ENCODE measurements at regions not wholly inside any gene's neighbourhood (a gene's known extent, or its start where the extent isn't known, plus 50 kb on each side); places are given as distances from the start of the nearest gene placed in this dataset.

DNA sequence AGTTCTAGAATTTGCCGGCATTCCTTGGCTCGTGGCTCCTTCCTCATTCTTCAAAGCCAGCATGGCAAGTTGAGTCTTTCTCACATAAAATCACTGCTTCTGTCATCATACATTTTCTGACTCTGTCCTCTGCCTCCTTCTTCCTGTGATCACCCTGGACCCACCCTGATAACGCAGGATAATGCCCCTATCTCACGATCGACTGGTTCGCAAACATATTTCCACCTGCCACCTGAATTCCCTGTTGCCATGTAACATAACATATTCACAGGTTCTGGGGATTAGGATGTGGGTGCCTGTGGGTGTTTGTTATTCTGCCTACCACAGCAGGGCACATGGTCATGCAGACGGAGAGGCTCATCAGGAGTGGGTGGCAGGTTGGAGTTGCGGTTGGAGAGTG lies 177.7 kb downstream of the NHLRC3 start:
- Mint-ChIP-seq H3K4me3 (no peak overlapping the region), H3K27me3 (peaks cover 11% of the 10 kb centered on the region), H3K9me3 (peaks cover 8% of the 10 kb centered on the region), H3K36me3 (ENCODE audit: low read depth) (no peaks in the 10 kb centered on the region), H3K4me1 (no peaks in the 10 kb centered on the region), H3K27ac (no peak overlapping the region)
- ChIA-PET POLR2A (no interaction called here), CTCF (no interaction called here)
- ATAC-seq (ENCODE audit: low read depth) (no peak), DNase-seq (no peak)
- intact Hi-C loops (cut with micrococcal nuclease) = no loop called here
- TF ChIP-seq, protein P1, sequence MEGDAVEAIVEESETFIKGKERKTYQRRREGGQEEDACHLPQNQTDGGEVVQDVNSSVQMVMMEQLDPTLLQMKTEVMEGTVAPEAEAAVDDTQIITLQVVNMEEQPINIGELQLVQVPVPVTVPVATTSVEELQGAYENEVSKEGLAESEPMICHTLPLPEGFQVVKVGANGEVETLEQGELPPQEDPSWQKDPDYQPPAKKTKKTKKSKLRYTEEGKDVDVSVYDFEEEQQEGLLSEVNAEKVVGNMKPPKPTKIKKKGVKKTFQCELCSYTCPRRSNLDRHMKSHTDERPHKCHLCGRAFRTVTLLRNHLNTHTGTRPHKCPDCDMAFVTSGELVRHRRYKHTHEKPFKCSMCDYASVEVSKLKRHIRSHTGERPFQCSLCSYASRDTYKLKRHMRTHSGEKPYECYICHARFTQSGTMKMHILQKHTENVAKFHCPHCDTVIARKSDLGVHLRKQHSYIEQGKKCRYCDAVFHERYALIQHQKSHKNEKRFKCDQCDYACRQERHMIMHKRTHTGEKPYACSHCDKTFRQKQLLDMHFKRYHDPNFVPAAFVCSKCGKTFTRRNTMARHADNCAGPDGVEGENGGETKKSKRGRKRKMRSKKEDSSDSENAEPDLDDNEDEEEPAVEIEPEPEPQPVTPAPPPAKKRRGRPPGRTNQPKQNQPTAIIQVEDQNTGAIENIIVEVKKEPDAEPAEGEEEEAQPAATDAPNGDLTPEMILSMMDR (IDR thresholded peaks at IDR 0.05) = no peak

DNA sequence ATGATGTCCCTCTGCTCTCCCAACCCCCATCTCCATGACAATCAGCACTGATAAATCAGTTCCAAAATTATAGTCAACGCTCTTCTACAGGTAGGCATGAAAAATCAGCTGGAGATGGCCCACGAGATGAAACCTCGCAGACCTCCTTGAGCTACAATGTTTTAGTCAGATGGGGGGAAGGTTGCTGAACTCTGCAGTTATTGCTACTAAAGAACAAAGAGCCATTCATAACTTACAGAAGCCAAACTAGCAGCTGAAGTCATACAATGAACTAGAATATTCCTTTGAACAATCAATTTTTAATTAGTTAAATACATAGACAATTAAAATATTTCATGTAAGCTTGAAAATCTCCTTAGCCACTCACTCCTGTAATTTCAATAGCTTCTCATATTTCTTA lies 179.2 kb downstream of the NHLRC3 start:
- Mint-ChIP-seq H3K36me3 (ENCODE audit: low read depth) (no peaks in the 10 kb centered on the region), H3K4me1 (no peaks in the 10 kb centered on the region), H3K4me3 (no peak overlapping the region), H3K9me3 (peaks cover 8% of the 10 kb centered on the region), H3K27ac (no peak overlapping the region), H3K27me3 (peaks cover 9% of the 10 kb centered on the region)
- TF ChIP-seq, protein P1 (IDR thresholded peaks at IDR 0.05) = no peak
- DNase-seq = no peak
- CTCF ChIA-PET = no interaction called here
- POLR2A ChIA-PET = no interaction called here
- no peak for ATAC-seq (ENCODE audit: low read depth)
- intact Hi-C loops (cut with micrococcal nuclease) = no loop called here

DNA sequence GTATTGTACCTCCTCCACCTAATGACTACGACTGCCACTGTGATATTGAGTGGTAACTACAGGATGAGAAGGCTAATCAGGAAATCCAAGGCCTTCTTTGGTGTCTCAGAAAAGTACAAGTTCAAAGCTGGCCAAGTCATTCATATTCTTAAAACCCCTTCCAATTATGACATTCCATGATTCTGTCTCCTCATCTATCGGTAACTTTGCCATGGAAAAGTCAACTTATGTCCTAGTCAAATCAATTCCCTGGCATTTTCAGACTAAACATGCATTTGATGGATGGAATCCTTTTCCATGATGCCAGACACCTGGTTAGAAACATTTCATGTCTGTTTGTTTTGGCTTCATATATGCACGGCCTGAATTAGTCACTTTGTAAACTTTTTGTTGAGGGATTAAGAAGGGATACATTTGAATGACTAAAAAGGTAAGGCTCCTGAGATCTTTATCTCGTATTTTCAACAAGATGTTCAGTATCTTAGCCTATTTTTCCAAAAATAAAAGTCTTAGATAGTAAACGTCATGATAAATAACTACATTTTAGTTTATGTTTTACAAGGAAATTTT lies 186.5 kb downstream of the NHLRC3 start:
- CTCF ChIA-PET = no interaction called here
- H3K4me1 Mint-ChIP-seq = no peaks in the 10 kb centered on the region
- POLR2A ChIA-PET = no interaction called here

DNA sequence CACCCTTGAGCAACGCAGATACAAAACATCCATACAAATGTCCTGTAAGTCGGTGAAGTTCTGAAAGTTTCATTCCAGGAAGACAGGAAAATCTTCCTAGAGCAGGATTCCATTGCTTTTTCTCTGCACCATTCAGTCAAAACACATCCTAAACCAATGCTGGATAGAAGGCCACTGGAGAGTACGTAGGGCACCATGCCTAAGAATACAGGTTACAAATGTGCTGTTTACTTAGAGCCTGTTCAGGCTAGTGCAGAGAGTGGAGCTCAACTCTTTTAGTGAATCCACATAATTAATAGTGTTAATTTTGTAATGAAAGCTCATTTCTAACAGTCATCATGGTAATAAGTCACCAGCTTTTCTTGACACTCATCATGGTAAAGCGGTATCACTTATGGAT lies 187.6 kb downstream of the NHLRC3 start:
- no peaks in the 10 kb centered on the region for H3K4me1 Mint-ChIP-seq
- H3K36me3 Mint-ChIP-seq (ENCODE audit: low read depth) = no peaks in the 10 kb centered on the region
- CTCF ChIA-PET = no interaction called here
- no peak for DNase-seq
- ATAC-seq (ENCODE audit: low read depth) = no peak
- intact Hi-C loops (cut with micrococcal nuclease) = no loop called here
- H3K4me3 Mint-ChIP-seq = no peak overlapping the region
- H3K27me3 Mint-ChIP-seq = no peaks in the 10 kb centered on the region
- no peaks in the 10 kb centered on the region for H3K9me3 Mint-ChIP-seq
- POLR2A ChIA-PET = no interaction called here
- H3K27ac Mint-ChIP-seq = no peak overlapping the region
- TF ChIP-seq, protein P1 (IDR thresholded peaks at IDR 0.05) = no peak

More for the DNA sequence above, 186.5 kb downstream of the NHLRC3 start:
- H3K36me3 Mint-ChIP-seq (ENCODE audit: low read depth) = no peaks in the 10 kb centered on the region
- TF ChIP-seq, protein P1 (IDR thresholded peaks at IDR 0.05) = no peak
- ATAC-seq (ENCODE audit: low read depth) = no peak
- H3K27me3 Mint-ChIP-seq = no peaks in the 10 kb centered on the region
- intact Hi-C loops (cut with micrococcal nuclease) = no loop called here
- H3K27ac Mint-ChIP-seq = no peak overlapping the region
- no peak for DNase-seq
- H3K9me3 Mint-ChIP-seq = peaks cover 2% of the 10 kb centered on the region
- H3K4me3 Mint-ChIP-seq = no peak overlapping the region

DNA sequence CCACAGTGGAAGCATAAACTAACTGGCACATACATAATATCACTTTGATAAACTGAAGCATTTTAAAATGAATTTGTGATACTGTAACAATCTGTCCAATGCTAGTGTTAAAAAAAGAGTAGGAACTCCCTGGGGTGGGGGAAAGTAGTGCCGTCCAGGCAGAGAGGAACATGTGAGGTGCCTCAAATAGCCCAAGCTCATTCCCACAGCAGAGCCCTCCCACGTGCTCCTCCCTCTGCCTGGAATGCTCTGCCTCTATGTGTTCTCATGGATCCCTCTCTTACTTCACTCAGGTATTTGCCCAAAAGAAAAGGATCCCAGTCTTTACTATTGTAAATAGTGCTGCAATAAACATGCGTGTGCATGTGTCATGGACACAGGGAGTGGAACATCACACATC lies 188.1 kb downstream of the NHLRC3 start:
- DNase-seq = no peak
- H3K36me3 Mint-ChIP-seq (ENCODE audit: low read depth) = no peaks in the 10 kb centered on the region
- H3K27me3 Mint-ChIP-seq = no peaks in the 10 kb centered on the region
- no peaks in the 10 kb centered on the region for H3K4me1 Mint-ChIP-seq
- POLR2A ChIA-PET = no interaction called here
- ATAC-seq (ENCODE audit: low read depth) = no peak
- TF ChIP-seq, protein P1 (IDR thresholded peaks at IDR 0.05) = no peak
- no peak overlapping the region for H3K4me3 Mint-ChIP-seq
- intact Hi-C loops (cut with micrococcal nuclease) = no loop called here
- no peaks in the 10 kb centered on the region for H3K9me3 Mint-ChIP-seq
- no peak overlapping the region for H3K27ac Mint-ChIP-seq
- CTCF ChIA-PET = no interaction called here

Data from activated B cell treated with CpG ODN at 0.5 μM for 24 hours (primary cell).